Kidney (tissue), 13 donors: ENCODE measurements at regions not wholly inside any gene's neighbourhood (a gene's known extent, or its start where the extent isn't known, plus 50 kb on each side); places are given as distances from the start of the nearest gene placed in this dataset.

Experiments used
- DNase-seq, 5 donors: peaks; one replicate each; pipeline ENCODE4 v3.0.0-alpha.2; 2013 to 2020
- FAIRE-seq: peaks from 2 replicates; lab custom pipeline; 2012; peaks lifted over from hg19 to GRCh38; lab: Jason Lieb, UNC
- H3K27ac ChIP-seq, 2 donors: one replicate each; pipeline ENCODE4 v1.7.0; 2013; ENCODE audit warnings: low read depth in 2 of 2, low read length in 2 of 2, inconsistent platforms in 1 of 2
- H3K27me3 ChIP-seq: one replicate; pipeline ENCODE4 v1.7.1; 2013; ENCODE audit warnings: low read length, inconsistent platforms; ENCODE audit not compliant: control insufficient read depth, insufficient read depth
- H3K36me3 ChIP-seq, 3 donors: one replicate each; pipeline versions ENCODE4 v1.7.0 to v1.7.1; 2013; ENCODE audit warnings: low read length in 3 of 3, control low read depth in 1 of 3, inconsistent platforms in 1 of 3; ENCODE audit not compliant: insufficient read depth in 3 of 3, control insufficient read depth in 2 of 3
- H3K4me1 ChIP-seq, 3 donors: one replicate each; pipeline versions ENCODE4 v1.7.0 to v1.7.1; 2013; ENCODE audit warnings: low read length in 3 of 3, inconsistent platforms in 1 of 3, low read depth in 1 of 3; ENCODE audit not compliant: control insufficient read depth in 2 of 3, insufficient read depth in 2 of 3
- H3K4me3 ChIP-seq, 3 donors: one replicate each; pipeline versions ENCODE4 v1.7.0 to v1.8.1; 2013; ENCODE audit warnings: low read length in 3 of 3, control low read depth in 1 of 3, inconsistent platforms in 1 of 3
- H3K9ac ChIP-seq, 3 donors: one replicate each; pipeline versions ENCODE4 v1.7.0 to v1.7.1; 2013; ENCODE audit warnings: low read length in 3 of 3, control low read depth in 1 of 3, inconsistent platforms in 1 of 3
- H3K9me3 ChIP-seq, 3 donors: one replicate each; pipeline versions ENCODE4 v1.7.0 to v1.7.1; 2013; ENCODE audit warnings: low read length in 3 of 3, control low read depth in 1 of 3, inconsistent platforms in 1 of 3; ENCODE audit not compliant: control insufficient read depth in 2 of 3, insufficient read depth in 1 of 3
- intact Hi-C: fragments of 100-400 bp; cut with DNase I; formaldehyde crosslinking; loops from one replicate; pipeline ENCODE4 v1.11.1; 2022
- TF ChIP-seq, protein P1 (sequence below): IDR thresholded peaks from 3 replicates; pipeline ENCODE4 v1.5.1; 2012; ENCODE audit warnings: mild to moderate bottlenecking, moderate library complexity, borderline replicate concordance; ENCODE audit not compliant: insufficient read depth; ENCODE audit errors: extremely low read depth
- donor health status: control.
- donor health status: control.
- donor health status: control.
- donor health status: control.
- donor health status: control.
- donor health status: DM: yes; HTN: yes; CAD: no.
- donor health status: Normal renal cell carcinoma (clear cell type).

- intact Hi-C loops = no loop called here
- no peaks in the 10 kb centered on the region for H3K27me3 ChIP-seq
- TF ChIP-seq, protein P1, sequence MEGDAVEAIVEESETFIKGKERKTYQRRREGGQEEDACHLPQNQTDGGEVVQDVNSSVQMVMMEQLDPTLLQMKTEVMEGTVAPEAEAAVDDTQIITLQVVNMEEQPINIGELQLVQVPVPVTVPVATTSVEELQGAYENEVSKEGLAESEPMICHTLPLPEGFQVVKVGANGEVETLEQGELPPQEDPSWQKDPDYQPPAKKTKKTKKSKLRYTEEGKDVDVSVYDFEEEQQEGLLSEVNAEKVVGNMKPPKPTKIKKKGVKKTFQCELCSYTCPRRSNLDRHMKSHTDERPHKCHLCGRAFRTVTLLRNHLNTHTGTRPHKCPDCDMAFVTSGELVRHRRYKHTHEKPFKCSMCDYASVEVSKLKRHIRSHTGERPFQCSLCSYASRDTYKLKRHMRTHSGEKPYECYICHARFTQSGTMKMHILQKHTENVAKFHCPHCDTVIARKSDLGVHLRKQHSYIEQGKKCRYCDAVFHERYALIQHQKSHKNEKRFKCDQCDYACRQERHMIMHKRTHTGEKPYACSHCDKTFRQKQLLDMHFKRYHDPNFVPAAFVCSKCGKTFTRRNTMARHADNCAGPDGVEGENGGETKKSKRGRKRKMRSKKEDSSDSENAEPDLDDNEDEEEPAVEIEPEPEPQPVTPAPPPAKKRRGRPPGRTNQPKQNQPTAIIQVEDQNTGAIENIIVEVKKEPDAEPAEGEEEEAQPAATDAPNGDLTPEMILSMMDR = no peak
- H3K4me3 ChIP-seq = no peak overlapping the region
- no peaks in the 10 kb centered on the region for H3K4me1 ChIP-seq
- FAIRE-seq (no peak), DNase-seq (no peak)
- no peaks in the 10 kb centered on the region for H3K9me3 ChIP-seq
- no peak overlapping the region for H3K27ac ChIP-seq
- no peak overlapping the region for H3K9ac ChIP-seq
- no peaks in the 10 kb centered on the region for H3K36me3 ChIP-seq
Measured at GRCh38 chrX:96455078-96455477, 229.6 kb upstream of the DIAPH2 start.

DNA sequence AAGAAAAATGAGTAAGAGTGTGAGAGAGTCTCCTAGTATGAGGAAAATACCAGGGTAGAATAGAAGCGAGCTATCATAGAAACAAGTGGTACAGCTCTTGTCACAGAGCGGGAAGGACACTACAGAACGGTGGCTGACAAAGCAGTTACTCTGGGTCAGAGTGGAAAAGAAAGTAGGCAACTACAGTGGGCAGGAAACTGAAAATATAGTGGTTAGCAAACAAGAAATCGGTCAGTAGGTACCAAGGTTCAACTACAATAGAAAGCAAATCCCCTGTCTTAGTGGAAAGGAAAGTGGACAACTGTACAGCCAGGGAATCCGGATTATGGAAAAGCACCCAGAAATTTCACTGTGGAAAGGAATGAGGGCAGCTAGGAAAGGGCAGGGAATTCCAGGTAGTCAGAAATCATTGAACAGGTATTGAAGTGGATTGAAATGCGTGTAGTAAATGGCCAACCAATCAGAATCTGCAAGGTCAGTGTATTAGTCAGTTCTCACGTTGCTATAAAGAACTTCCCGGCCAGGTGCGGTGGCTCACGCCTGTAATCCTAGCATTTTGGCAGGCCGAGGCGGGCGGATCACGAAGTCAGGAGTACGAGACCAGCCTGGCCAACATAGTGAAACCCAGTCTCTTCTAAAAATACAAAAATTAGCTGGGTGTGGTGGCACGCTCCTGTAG, 219.6 kb upstream of the DIAPH2 start:
- DNase-seq = no peak
- TF ChIP-seq, protein P1 = no peak
- H3K27me3 ChIP-seq = no peaks in the 10 kb centered on the region

DNA sequence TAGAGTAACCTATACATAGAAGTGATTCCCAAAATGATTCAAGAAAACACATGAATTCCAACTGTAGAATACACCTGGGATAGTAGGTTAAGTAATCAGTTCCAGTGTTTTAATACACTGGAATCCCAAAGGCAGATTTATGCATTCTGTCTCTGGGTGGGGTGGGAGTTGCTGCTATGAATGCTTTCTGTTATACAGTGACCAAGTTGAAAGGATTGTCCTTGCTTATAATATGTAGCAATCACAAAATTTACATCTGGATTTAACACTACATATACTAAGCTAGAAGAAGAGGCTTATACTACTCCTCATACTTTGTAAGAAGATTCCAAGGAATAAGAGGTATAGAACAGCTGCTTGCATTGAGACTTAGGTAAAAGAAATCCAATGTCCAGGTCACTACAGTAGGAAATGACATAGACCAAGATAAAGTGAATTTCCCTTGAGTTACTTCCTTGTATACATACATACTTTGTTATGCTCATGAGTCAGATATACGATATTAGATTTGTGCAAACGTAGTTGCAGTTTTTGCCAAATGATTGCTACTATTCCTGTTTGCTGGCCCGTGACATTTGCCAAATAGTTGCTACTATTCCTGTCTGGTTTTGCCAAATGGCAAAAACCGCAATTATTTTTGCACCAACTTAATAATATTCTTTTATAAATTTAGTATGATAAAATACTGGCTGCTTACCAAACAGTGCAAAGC, 210.5 kb upstream of the DIAPH2 start:
- FAIRE-seq = no peak
- no peak for DNase-seq
- intact Hi-C loops = no loop called here
- no peak overlapping the region for H3K4me3 ChIP-seq
- H3K4me1 ChIP-seq = no peaks in the 10 kb centered on the region
- H3K27me3 ChIP-seq = no peaks in the 10 kb centered on the region
- H3K9me3 ChIP-seq = no peaks in the 10 kb centered on the region
- H3K27ac ChIP-seq = no peak overlapping the region
- TF ChIP-seq, protein P1 = no peak
- H3K9ac ChIP-seq = no peak overlapping the region
- no peaks in the 10 kb centered on the region for H3K36me3 ChIP-seq

More for the DNA sequence above, 219.6 kb upstream of the DIAPH2 start:
- FAIRE-seq = no peak
- no peak overlapping the region for H3K4me3 ChIP-seq
- intact Hi-C loops = no loop called here
- H3K9ac ChIP-seq = no peak overlapping the region
- H3K27ac ChIP-seq = no peak overlapping the region
- H3K36me3 ChIP-seq = no peaks in the 10 kb centered on the region
- H3K9me3 ChIP-seq = no peaks in the 10 kb centered on the region
- no peaks in the 10 kb centered on the region for H3K4me1 ChIP-seq
